H1 (cell line): ENCODE measurements at regions not wholly inside any gene's neighbourhood (a gene's known extent, or its start where the extent isn't known, plus 50 kb on each side); places are given as distances from the start of the nearest gene placed in this dataset.

Experiments used
- BRCA1 ChIP-seq: IDR thresholded peaks from 2 replicates; pipeline ENCODE4 v1.6.1; 2012; ENCODE audit warnings: low read depth, low read length, improper control_type of control experiment
- CBX5 ChIP-seq: fragments of 300-800, 300-1000 bp; sonication (generic); IDR thresholded peaks from 2 replicates; pipeline ENCODE4 v1.7.1; 2016; ENCODE audit warnings: antibody characterized with exemption, low read length, low read depth
- CTBP2 ChIP-seq: IDR thresholded peaks from 2 replicates; pipeline ENCODE4 v1.7.0; 2011; ENCODE audit warnings: borderline replicate concordance, mild to moderate bottlenecking, moderate library complexity, mixed read lengths, low read length; ENCODE audit not compliant: insufficient read depth, insufficient read length
- GABPA ChIP-seq: IDR thresholded peaks from 2 replicates; pipeline ENCODE4 v1.6.1; 2011; ENCODE audit warnings: mild to moderate bottlenecking, low read length, moderate library complexity, borderline replicate concordance; ENCODE audit not compliant: insufficient read depth
- KDM4A ChIP-seq: IDR thresholded peaks from one replicate; pipeline ENCODE4 v1.7.1; 2012; ENCODE audit warnings: low read depth, mild to moderate bottlenecking, moderate library complexity, low read length, inconsistent platforms; ENCODE audit not compliant: severe bottlenecking
- SIN3A ChIP-seq, 2 experiments: IDR thresholded peaks in 1 of 2; conservative IDR thresholded peaks in 1 of 2; 2 replicates each; pipeline ENCODE4 v1.6.1; 2011 to 2012; ENCODE audit warnings: low read length in 2 of 2, improper control_type of control experiment in 1 of 2, low read depth in 1 of 2, mild to moderate bottlenecking in 1 of 2
- SRF ChIP-seq: IDR thresholded peaks from 2 replicates; pipeline ENCODE4 v1.6.1; 2011; ENCODE audit warnings: mild to moderate bottlenecking, low read depth, low read length, moderate library complexity
- TBP ChIP-seq: IDR thresholded peaks from 2 replicates; pipeline ENCODE4 v1.6.1; 2011; ENCODE audit warnings: low read depth, low read length, improper control_type of control experiment
- YY1 ChIP-seq: IDR thresholded peaks from 2 replicates; pipeline ENCODE4 v1.6.1; 2011; ENCODE audit warnings: low read depth, mild to moderate bottlenecking, low read length
- ZNF274 ChIP-seq: IDR thresholded peaks from 2 replicates; pipeline ENCODE4 v1.7.0; 2012; ENCODE audit warnings: low read length, borderline replicate concordance; ENCODE audit errors: extremely low read depth
- TF ChIP-seq, protein P1 (sequence below): fragments of 300-600 bp; sonication (generic); IDR thresholded peaks from 2 replicates; pipeline ENCODE4 v1.7.1; 2012; ENCODE audit warnings: low read length, moderate library complexity, mild to moderate bottlenecking, inconsistent platforms; ENCODE audit not compliant: insufficient replicate concordance

DNA sequence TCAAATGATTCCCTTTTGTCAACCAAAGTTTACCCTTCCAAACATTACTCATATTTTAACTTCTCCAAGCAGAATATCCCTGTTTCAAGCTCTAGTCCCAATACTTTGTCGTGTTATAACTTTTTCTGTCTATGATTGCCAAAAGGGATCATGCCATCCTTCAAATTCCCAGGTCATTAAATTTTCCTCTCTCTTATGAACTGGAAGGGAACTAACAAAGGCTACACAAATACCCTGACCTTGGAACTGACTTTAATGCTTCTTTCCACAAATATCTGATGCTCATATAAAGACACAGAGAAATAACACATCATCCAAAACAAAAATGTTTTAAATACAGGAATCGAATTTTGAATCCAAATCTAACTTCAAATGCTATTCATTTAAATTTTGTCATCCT, 1352.7 kb downstream of the CDH11 start (continued):
- TF ChIP-seq, protein P1, sequence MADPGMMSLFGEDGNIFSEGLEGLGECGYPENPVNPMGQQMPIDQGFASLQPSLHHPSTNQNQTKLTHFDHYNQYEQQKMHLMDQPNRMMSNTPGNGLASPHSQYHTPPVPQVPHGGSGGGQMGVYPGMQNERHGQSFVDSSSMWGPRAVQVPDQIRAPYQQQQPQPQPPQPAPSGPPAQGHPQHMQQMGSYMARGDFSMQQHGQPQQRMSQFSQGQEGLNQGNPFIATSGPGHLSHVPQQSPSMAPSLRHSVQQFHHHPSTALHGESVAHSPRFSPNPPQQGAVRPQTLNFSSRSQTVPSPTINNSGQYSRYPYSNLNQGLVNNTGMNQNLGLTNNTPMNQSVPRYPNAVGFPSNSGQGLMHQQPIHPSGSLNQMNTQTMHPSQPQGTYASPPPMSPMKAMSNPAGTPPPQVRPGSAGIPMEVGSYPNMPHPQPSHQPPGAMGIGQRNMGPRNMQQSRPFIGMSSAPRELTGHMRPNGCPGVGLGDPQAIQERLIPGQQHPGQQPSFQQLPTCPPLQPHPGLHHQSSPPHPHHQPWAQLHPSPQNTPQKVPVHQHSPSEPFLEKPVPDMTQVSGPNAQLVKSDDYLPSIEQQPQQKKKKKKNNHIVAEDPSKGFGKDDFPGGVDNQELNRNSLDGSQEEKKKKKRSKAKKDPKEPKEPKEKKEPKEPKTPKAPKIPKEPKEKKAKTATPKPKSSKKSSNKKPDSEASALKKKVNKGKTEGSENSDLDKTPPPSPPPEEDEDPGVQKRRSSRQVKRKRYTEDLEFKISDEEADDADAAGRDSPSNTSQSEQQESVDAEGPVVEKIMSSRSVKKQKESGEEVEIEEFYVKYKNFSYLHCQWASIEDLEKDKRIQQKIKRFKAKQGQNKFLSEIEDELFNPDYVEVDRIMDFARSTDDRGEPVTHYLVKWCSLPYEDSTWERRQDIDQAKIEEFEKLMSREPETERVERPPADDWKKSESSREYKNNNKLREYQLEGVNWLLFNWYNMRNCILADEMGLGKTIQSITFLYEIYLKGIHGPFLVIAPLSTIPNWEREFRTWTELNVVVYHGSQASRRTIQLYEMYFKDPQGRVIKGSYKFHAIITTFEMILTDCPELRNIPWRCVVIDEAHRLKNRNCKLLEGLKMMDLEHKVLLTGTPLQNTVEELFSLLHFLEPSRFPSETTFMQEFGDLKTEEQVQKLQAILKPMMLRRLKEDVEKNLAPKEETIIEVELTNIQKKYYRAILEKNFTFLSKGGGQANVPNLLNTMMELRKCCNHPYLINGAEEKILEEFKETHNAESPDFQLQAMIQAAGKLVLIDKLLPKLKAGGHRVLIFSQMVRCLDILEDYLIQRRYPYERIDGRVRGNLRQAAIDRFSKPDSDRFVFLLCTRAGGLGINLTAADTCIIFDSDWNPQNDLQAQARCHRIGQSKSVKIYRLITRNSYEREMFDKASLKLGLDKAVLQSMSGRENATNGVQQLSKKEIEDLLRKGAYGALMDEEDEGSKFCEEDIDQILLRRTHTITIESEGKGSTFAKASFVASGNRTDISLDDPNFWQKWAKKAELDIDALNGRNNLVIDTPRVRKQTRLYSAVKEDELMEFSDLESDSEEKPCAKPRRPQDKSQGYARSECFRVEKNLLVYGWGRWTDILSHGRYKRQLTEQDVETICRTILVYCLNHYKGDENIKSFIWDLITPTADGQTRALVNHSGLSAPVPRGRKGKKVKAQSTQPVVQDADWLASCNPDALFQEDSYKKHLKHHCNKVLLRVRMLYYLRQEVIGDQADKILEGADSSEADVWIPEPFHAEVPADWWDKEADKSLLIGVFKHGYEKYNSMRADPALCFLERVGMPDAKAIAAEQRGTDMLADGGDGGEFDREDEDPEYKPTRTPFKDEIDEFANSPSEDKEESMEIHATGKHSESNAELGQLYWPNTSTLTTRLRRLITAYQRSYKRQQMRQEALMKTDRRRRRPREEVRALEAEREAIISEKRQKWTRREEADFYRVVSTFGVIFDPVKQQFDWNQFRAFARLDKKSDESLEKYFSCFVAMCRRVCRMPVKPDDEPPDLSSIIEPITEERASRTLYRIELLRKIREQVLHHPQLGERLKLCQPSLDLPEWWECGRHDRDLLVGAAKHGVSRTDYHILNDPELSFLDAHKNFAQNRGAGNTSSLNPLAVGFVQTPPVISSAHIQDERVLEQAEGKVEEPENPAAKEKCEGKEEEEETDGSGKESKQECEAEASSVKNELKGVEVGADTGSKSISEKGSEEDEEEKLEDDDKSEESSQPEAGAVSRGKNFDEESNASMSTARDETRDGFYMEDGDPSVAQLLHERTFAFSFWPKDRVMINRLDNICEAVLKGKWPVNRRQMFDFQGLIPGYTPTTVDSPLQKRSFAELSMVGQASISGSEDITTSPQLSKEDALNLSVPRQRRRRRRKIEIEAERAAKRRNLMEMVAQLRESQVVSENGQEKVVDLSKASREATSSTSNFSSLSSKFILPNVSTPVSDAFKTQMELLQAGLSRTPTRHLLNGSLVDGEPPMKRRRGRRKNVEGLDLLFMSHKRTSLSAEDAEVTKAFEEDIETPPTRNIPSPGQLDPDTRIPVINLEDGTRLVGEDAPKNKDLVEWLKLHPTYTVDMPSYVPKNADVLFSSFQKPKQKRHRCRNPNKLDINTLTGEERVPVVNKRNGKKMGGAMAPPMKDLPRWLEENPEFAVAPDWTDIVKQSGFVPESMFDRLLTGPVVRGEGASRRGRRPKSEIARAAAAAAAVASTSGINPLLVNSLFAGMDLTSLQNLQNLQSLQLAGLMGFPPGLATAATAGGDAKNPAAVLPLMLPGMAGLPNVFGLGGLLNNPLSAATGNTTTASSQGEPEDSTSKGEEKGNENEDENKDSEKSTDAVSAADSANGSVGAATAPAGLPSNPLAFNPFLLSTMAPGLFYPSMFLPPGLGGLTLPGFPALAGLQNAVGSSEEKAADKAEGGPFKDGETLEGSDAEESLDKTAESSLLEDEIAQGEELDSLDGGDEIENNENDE = no peak
- no peak for TF ChIP-seq SRF
- no peak for TF ChIP-seq KDM4A
- TF ChIP-seq BRCA1 = no peak
- no peak for TF ChIP-seq CTBP2
- no peak for TF ChIP-seq TBP
- no peak for TF ChIP-seq GABPA
- no peak for TF ChIP-seq CBX5
- TF ChIP-seq YY1 = no peak
- TF ChIP-seq SIN3A (conservative IDR thresholded peaks at IDR 0.05 in 1 of 2, IDR thresholded peaks at IDR 0.05 in 1 of 2; ENCODE audit: low read depth in 1 of 2, low read length in 2 of 2) = no peak
- TF ChIP-seq ZNF274 = no peak
